ENCODE measurements at regions not wholly inside any gene's neighbourhood (a gene's known extent, or its start where the extent isn't known, plus 50 kb on each side); places are given as distances from the start of the nearest gene placed in this dataset.
A peak's percentile ranks its signal among the peaks of the same experiment; 100 is the strongest.

DNA sequence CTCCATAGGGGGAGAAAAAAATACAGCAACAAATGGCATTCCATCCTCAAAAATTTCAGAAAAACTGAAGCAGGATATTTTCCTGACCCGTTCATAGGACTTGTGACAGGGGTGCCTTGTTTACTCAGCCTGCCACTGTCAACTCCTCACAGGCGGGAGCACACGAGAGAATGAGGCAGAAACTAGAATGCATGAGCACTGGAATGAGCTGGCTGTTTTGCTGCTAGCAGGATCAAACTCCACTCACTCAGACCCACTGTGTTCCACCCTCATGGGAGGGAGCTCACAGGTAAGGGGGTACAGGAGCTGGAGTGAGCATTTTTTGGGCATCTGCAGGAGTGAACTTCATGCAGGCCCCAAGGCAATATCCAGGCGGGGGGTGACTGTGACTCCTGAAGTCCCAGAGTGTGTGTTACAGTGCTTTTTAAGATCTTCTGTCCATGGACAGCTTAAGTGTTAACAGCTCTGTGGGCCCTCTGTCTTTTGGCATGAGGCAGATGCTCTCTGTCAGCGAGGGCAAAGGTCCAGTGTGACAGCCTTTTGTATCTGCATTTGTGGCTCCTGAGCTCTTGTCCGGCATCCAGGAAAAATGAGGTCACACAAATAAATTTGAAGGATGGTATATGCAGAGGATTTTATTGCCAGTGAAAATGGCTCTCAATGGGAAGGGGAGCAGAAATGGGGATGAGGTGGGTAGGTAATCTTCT, 905.7 kb upstream of the TENM4 start:
- Histone ChIP-seq H3K56ac (ENCODE audit: insufficient read length, low read depth, low read length) (no peak overlapping the region), H4K8ac (replicated peaks; ENCODE audit: insufficient read length, low read depth, low read length) (no peak overlapping the region), H3T11ph (ENCODE audit: low read length) (no peak overlapping the region), H3K23ac (ENCODE audit: insufficient read length, low read depth, low read length) (no peak overlapping the region), H2BK12ac (ENCODE audit: insufficient read length, low read depth, low read length) (peak overlapping the region; percentile 70), H4K20me1 (ENCODE audit: control insufficient read depth, insufficient read depth, insufficient read length) (no peaks in the 10 kb centered on the region), H3K79me1 (ENCODE audit: insufficient read depth, low read depth, low read length, poor library complexity, severe bottlenecking) (no peaks in the 10 kb centered on the region), H3K79me2 (ENCODE audit: insufficient read depth, low read length) (no peaks in the 10 kb centered on the region), H3K14ac (ENCODE audit: insufficient read depth, low read length) (no peak overlapping the region), H2BK5ac (ENCODE audit: insufficient read length, low read length) (no peak overlapping the region), H3K27ac (ENCODE audit: insufficient read length, low read depth, low read length) (no peak overlapping the region), H4K91ac (ENCODE audit: insufficient read length, low read depth, low read length) (no peak overlapping the region), H4K5ac (ENCODE audit: insufficient read length, low read depth, low read length) (no peak overlapping the region), H3K18ac (ENCODE audit: insufficient read length, low read depth, low read length) (no peak overlapping the region), H3K4ac (ENCODE audit: low read depth, low read length) (no peak overlapping the region), H3K4me2 (ENCODE audit: insufficient read depth, insufficient read length, low read length) (no peak overlapping the region), H2BK15ac (ENCODE audit: low read depth, low read length) (no peak overlapping the region), H3K9me3 (ENCODE audit: control insufficient read depth, low read depth, low read length) (no peaks in the 10 kb centered on the region), H2AFZ (ENCODE audit: low read length) (no peak overlapping the region), H2AK5ac (ENCODE audit: insufficient read length, low read length) (no peak overlapping the region), H2BK20ac (ENCODE audit: low read depth, low read length, poor library complexity, severe bottlenecking) (no peak overlapping the region), H3K27me3 (ENCODE audit: insufficient read depth, low read length) (no peaks in the 10 kb centered on the region), H3K9ac (ENCODE audit: extremely low read depth, insufficient read length, low read length) (no peak overlapping the region), H2BK120ac (ENCODE audit: low read depth, low read length, poor library complexity, severe bottlenecking) (no peak overlapping the region), H3K23me2 (ENCODE audit: insufficient read length, low read depth, low read length, poor library complexity, severe bottlenecking) (no peaks in the 10 kb centered on the region), H3K4me1 (ENCODE audit: insufficient read depth, low read length) (no peaks in the 10 kb centered on the region)
- H3K4me3 Mint-ChIP-seq = no peak overlapping the region
- TF ChIP-seq, protein P1, sequence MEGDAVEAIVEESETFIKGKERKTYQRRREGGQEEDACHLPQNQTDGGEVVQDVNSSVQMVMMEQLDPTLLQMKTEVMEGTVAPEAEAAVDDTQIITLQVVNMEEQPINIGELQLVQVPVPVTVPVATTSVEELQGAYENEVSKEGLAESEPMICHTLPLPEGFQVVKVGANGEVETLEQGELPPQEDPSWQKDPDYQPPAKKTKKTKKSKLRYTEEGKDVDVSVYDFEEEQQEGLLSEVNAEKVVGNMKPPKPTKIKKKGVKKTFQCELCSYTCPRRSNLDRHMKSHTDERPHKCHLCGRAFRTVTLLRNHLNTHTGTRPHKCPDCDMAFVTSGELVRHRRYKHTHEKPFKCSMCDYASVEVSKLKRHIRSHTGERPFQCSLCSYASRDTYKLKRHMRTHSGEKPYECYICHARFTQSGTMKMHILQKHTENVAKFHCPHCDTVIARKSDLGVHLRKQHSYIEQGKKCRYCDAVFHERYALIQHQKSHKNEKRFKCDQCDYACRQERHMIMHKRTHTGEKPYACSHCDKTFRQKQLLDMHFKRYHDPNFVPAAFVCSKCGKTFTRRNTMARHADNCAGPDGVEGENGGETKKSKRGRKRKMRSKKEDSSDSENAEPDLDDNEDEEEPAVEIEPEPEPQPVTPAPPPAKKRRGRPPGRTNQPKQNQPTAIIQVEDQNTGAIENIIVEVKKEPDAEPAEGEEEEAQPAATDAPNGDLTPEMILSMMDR (conservative IDR thresholded peaks at IDR 0.05) = no peak
- no peak for DNase-seq
- H3K27me3 Mint-ChIP-seq (ENCODE audit: low read depth) = no peaks in the 10 kb centered on the region
- H3K27ac Mint-ChIP-seq = no peak overlapping the region; a peak in 1 of 7 replicates
- no peaks in the 10 kb centered on the region for H3K9me3 Mint-ChIP-seq
- no CpG with 5 or more reads among the region's 6 CpGs for WGBS (ENCODE audit: extremely low coverage, insufficient read length, low lambda C conversion rate)
- H3K36me3 Mint-ChIP-seq (ENCODE audit: insufficient read depth in 1 of 3, low read depth in 3 of 3) = no peaks in the 10 kb centered on the region
- H3K4me1 Mint-ChIP-seq = no peaks in the 10 kb centered on the region

All from H9 (cell line).